GM23338 (cell line): ENCODE measurements at regions not wholly inside any gene's neighbourhood (a gene's known extent, or its start where the extent isn't known, plus 50 kb on each side); places are given as distances from the start of the nearest gene placed in this dataset.

Source experiments
- CREB1 ChIP-seq: fragments of 250-450 bp; sonication (Bioruptor Pico); IDR thresholded peaks from 2 replicates; pipeline ENCODE4 v1.5.0; 2020; ENCODE audit warnings: low read depth, mild to moderate bottlenecking, moderate library complexity
- CTCF ChIP-seq, 2 experiments: fragments of 200-600 bp in 1 of 2; sonication (generic) in 1 of 2; conservative IDR thresholded peaks; 2 replicates each; pipeline versions ENCODE4 v1.5.1 to v1.6.1; 2016 to 2017; ENCODE audit warnings: antibody characterized with exemption in 2 of 2, low read depth in 2 of 2, mild to moderate bottlenecking in 2 of 2, moderate library complexity in 1 of 2
- EZH2 ChIP-seq: fragments of 200-600 bp; sonication (generic); IDR thresholded peaks from one replicate; pipeline ENCODE4 v1.8.0; 2017; ENCODE audit warnings: antibody characterized with exemption, mild to moderate bottlenecking, low read depth; ENCODE audit not compliant: unreplicated experiment
- EZH2phosphoT487 ChIP-seq: fragments of 200-600 bp; sonication (generic); IDR thresholded peaks from one replicate; pipeline ENCODE4 v1.8.1; 2018; ENCODE audit warnings: antibody characterized with exemption; ENCODE audit not compliant: unreplicated experiment
- POLR2AphosphoS5 ChIP-seq: IDR thresholded peaks from 2 replicates; pipeline ENCODE4 v1.6.1; 2016; ENCODE audit warnings: antibody characterized with exemption, low read depth

GRCh38 chr1:88552226-88552625 lies 131.8 kb upstream of the PKN2 start:
- TF ChIP-seq EZH2phosphoT487 (no peak), EZH2 (no peak), POLR2AphosphoS5 (no peak), CTCF (conservative IDR thresholded peaks at IDR 0.05; ENCODE audit: low read depth in 2 of 2) (peak; percentile 44 to 63), CREB1 (CRISPR knock-in tag) (no peak)
